ENCODE measurements at regions not wholly inside any gene's neighbourhood (a gene's known extent, or its start where the extent isn't known, plus 50 kb on each side); places are given as distances from the start of the nearest gene placed in this dataset.
"Not testable (repeated sequence)": the region's sequence is repeated elsewhere in the genome, so short reads cannot be mapped to it uniquely, and the experiment has no call there.

GRCh38 chr14:106335110-106335429, 808.7 kb downstream of the TMEM121 start:
- not testable (repeated sequence) for H3K9me3 ChIP-seq (ENCODE audit: insufficient read depth, low read depth, low read length); H2AFZ ChIP-seq (ENCODE audit: low read depth, low read length); H3K4me1 ChIP-seq (ENCODE audit: insufficient read depth, low read length); H3K9ac ChIP-seq (ENCODE audit: low read length); H3K4me3 ChIP-seq (ENCODE audit: insufficient read depth, low read depth, low read length); H3K27me3 ChIP-seq (ENCODE audit: insufficient read depth, low read length); H3K27me3 Mint-ChIP-seq (ENCODE audit: low read depth, unreplicated experiment); H3K27ac Mint-ChIP-seq (ENCODE audit: unreplicated experiment); H3K4me1 Mint-ChIP-seq (ENCODE audit: low read depth, unreplicated experiment); H3K36me3 ChIP-seq (ENCODE audit: insufficient read depth, low read length); FAIRE-seq; DNase-seq (ENCODE audit: low read depth); H3K79me2 ChIP-seq (ENCODE audit: insufficient read depth, low read length); H3K36me3 Mint-ChIP-seq (ENCODE audit: low read depth, unreplicated experiment); H3K4me3 Mint-ChIP-seq (ENCODE audit: unreplicated experiment); H3K4me2 ChIP-seq (ENCODE audit: low read length); H3K27ac ChIP-seq (ENCODE audit: low read depth, low read length); H4K20me1 ChIP-seq (ENCODE audit: insufficient read depth, low read length)
- H3K9me3 Mint-ChIP-seq (ENCODE audit: unreplicated experiment): peaks cover 10% of the 10 kb centered on the region

- not testable (repeated sequence) for H3K4me1 Mint-ChIP-seq (ENCODE audit: low read depth, unreplicated experiment); FAIRE-seq; H3K4me2 ChIP-seq (ENCODE audit: low read length); H2AFZ ChIP-seq (ENCODE audit: low read depth, low read length); H3K4me3 ChIP-seq (ENCODE audit: insufficient read depth, low read depth, low read length); H3K4me1 ChIP-seq (ENCODE audit: insufficient read depth, low read length); H3K27me3 Mint-ChIP-seq (ENCODE audit: low read depth, unreplicated experiment); H3K27ac Mint-ChIP-seq (ENCODE audit: unreplicated experiment); H3K9ac ChIP-seq (ENCODE audit: low read length); H4K20me1 ChIP-seq (ENCODE audit: insufficient read depth, low read length); H3K27ac ChIP-seq (ENCODE audit: low read depth, low read length); DNase-seq (ENCODE audit: low read depth); H3K9me3 Mint-ChIP-seq (ENCODE audit: unreplicated experiment); H3K4me3 Mint-ChIP-seq (ENCODE audit: unreplicated experiment); H3K79me2 ChIP-seq (ENCODE audit: insufficient read depth, low read length); H3K36me3 Mint-ChIP-seq (ENCODE audit: low read depth, unreplicated experiment); H3K9me3 ChIP-seq (ENCODE audit: insufficient read depth, low read depth, low read length); H3K27me3 ChIP-seq (ENCODE audit: insufficient read depth, low read length); H3K36me3 ChIP-seq (ENCODE audit: insufficient read depth, low read length)
Observed at GRCh38 chr14:106338775-106339174, 812.4 kb downstream of the TMEM121 start.

DNA sequence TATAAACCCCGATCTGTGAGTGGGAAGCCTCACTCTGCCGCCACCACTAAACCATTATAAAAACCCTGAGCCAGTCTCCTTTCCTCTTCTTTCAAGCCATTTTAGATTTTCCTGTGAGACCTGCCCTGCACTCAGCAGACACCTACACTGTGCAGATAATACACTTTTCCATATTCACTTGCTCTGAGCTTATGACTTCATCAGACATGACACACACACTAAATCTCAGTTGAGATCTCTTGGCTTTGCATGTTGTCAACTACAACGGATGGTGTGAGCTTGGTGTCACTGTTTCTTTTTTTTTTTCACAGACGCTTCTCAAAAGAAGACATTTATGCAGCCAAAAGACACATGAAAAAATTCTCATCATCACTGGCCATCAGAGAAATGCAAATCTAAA, 814.3 kb downstream of the TMEM121 start:
- H3K4me1 ChIP-seq (ENCODE audit: insufficient read depth, low read length); H3K4me3 ChIP-seq (ENCODE audit: insufficient read depth, low read depth, low read length); H3K27ac Mint-ChIP-seq (ENCODE audit: unreplicated experiment); DNase-seq (ENCODE audit: low read depth); H3K9me3 ChIP-seq (ENCODE audit: insufficient read depth, low read depth, low read length); H3K27me3 ChIP-seq (ENCODE audit: insufficient read depth, low read length); H3K4me1 Mint-ChIP-seq (ENCODE audit: low read depth, unreplicated experiment); H4K20me1 ChIP-seq (ENCODE audit: insufficient read depth, low read length); H3K9me3 Mint-ChIP-seq (ENCODE audit: unreplicated experiment); H3K79me2 ChIP-seq (ENCODE audit: insufficient read depth, low read length); FAIRE-seq; H3K27me3 Mint-ChIP-seq (ENCODE audit: low read depth, unreplicated experiment); H3K4me2 ChIP-seq (ENCODE audit: low read length); H3K9ac ChIP-seq (ENCODE audit: low read length); H2AFZ ChIP-seq (ENCODE audit: low read depth, low read length); H3K36me3 ChIP-seq (ENCODE audit: insufficient read depth, low read length); H3K4me3 Mint-ChIP-seq (ENCODE audit: unreplicated experiment); H3K27ac ChIP-seq (ENCODE audit: low read depth, low read length); H3K36me3 Mint-ChIP-seq (ENCODE audit: low read depth, unreplicated experiment): not testable (repeated sequence)

- H3K27ac ChIP-seq (ENCODE audit: low read depth, low read length); H3K27me3 Mint-ChIP-seq (ENCODE audit: low read depth, unreplicated experiment); H3K27me3 ChIP-seq (ENCODE audit: insufficient read depth, low read length); H3K4me1 ChIP-seq (ENCODE audit: insufficient read depth, low read length); H3K9me3 ChIP-seq (ENCODE audit: insufficient read depth, low read depth, low read length); DNase-seq (ENCODE audit: low read depth); H4K20me1 ChIP-seq (ENCODE audit: insufficient read depth, low read length); FAIRE-seq; H3K36me3 Mint-ChIP-seq (ENCODE audit: low read depth, unreplicated experiment); H3K4me3 Mint-ChIP-seq (ENCODE audit: unreplicated experiment); H3K9ac ChIP-seq (ENCODE audit: low read length); H3K4me3 ChIP-seq (ENCODE audit: insufficient read depth, low read depth, low read length); H3K4me1 Mint-ChIP-seq (ENCODE audit: low read depth, unreplicated experiment); H3K9me3 Mint-ChIP-seq (ENCODE audit: unreplicated experiment); H3K4me2 ChIP-seq (ENCODE audit: low read length); H3K79me2 ChIP-seq (ENCODE audit: insufficient read depth, low read length); H3K27ac Mint-ChIP-seq (ENCODE audit: unreplicated experiment); H3K36me3 ChIP-seq (ENCODE audit: insufficient read depth, low read length); H2AFZ ChIP-seq (ENCODE audit: low read depth, low read length): not testable (repeated sequence)
Observed at GRCh38 chr14:106341161-106341560, 814.8 kb downstream of the TMEM121 start.
